ENCODE measurements at regions not wholly inside any gene's neighbourhood (a gene's known extent, or its start where the extent isn't known, plus 50 kb on each side); places are given as distances from the start of the nearest gene placed in this dataset.
"Not testable (repeated sequence)": the region's sequence is repeated elsewhere in the genome, so short reads cannot be mapped to it uniquely, and the experiment has no call there.

DNA sequence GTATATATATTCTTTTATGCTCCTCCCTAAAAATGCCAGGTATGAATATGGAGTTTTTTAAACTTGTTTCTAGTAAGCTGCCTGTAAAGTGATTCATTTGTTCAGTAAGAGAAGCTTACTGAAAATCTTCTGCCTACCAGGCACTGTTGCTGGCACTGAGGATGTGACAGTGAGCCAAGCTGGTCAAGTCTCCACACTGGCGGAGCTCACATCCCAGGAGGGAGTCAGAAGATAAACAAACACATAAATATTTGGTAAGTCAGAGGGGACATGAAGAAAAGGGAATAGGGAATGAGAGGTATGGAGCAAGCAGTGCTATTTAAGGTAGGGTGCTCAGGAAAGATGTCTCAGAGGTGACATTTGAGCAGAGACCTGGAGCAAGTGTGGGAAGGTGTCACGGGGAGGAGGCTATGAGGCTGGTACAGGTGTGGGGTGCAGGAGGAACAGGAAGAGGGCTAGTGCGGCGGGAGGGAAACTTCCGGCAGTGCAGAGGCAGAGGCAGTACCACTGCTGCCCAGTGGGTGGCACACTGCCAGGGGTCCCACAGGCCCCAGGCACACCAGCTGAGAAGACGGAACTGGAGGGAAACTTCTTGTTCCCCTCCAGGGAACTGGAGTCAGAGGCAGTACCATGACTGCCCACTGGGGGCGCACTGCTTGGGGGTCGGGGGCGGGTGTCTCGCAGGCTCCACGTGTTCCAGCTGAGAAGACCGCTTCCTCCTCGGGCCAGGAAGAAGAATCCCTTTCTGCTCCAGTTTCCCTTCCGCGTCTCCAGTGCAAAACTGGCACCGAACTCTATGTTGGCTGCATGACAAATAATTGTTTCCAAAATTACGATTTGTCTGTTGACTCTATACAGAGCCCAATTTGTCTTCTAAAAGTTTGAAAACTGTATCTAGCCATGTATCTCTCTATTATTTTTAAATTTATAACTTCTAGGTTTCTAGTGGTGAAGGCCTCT, 161.0 kb downstream of the TEX36 start:
- intact Hi-C loops (cut with DNase I) = no loop called here
- WGBS, 2 donors = 51% methylated on average over 17 of the region's 17 CpGs
- Histone ChIP-seq H3K27me3 (no peaks in the 10 kb centered on the region), H3K27ac (no peak overlapping the region), H3K9me3 (no peaks in the 10 kb centered on the region), H3K4me1 (no peaks in the 10 kb centered on the region), H3K36me3 (no peaks in the 10 kb centered on the region), H3K4me3 (no peak overlapping the region)
- ATAC-seq (no peak), DNase-seq (peak in 2 of 6 donors; percentile 42 to 58), FAIRE-seq (no peak)
- TF ChIP-seq, protein P1, sequence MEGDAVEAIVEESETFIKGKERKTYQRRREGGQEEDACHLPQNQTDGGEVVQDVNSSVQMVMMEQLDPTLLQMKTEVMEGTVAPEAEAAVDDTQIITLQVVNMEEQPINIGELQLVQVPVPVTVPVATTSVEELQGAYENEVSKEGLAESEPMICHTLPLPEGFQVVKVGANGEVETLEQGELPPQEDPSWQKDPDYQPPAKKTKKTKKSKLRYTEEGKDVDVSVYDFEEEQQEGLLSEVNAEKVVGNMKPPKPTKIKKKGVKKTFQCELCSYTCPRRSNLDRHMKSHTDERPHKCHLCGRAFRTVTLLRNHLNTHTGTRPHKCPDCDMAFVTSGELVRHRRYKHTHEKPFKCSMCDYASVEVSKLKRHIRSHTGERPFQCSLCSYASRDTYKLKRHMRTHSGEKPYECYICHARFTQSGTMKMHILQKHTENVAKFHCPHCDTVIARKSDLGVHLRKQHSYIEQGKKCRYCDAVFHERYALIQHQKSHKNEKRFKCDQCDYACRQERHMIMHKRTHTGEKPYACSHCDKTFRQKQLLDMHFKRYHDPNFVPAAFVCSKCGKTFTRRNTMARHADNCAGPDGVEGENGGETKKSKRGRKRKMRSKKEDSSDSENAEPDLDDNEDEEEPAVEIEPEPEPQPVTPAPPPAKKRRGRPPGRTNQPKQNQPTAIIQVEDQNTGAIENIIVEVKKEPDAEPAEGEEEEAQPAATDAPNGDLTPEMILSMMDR (IDR thresholded peaks at IDR 0.05) = peak in 3 of 4 donors; percentile 18 to 35 (median 30)

DNA sequence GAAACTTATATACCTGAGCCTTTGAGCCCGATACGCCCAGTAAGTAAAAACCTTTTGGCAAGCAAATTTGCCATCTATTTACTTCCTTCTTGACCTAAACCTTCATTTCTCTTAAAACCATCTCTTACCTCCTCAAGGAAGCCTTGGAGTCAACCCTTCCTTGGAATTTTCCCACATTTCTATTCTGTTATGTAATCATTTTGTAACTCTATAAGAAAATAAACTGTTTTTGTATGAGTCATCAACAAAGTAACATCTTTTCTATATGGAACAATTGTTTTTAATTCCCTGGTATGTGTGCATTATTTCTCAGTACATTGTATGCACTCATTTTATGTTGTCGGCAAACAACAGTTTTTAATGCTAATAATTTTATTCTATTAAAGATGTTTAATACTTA, 162.0 kb downstream of the TEX36 start:
- Histone ChIP-seq H3K36me3 (no peaks in the 10 kb centered on the region), H3K27ac (no peak overlapping the region), H3K4me1 (no peaks in the 10 kb centered on the region), H3K27me3 (no peaks in the 10 kb centered on the region), H3K4me3 (no peak overlapping the region), H3K9me3 (no peaks in the 10 kb centered on the region)
- TF ChIP-seq, protein P1 (IDR thresholded peaks at IDR 0.05) = no peak
- ATAC-seq = no peak
- no peak for DNase-seq
- WGBS, 2 donors = 94 to 95% methylated on average over 3 of the region's 3 CpGs
- intact Hi-C loops (cut with DNase I) = no loop called here
- no peak for FAIRE-seq

DNA sequence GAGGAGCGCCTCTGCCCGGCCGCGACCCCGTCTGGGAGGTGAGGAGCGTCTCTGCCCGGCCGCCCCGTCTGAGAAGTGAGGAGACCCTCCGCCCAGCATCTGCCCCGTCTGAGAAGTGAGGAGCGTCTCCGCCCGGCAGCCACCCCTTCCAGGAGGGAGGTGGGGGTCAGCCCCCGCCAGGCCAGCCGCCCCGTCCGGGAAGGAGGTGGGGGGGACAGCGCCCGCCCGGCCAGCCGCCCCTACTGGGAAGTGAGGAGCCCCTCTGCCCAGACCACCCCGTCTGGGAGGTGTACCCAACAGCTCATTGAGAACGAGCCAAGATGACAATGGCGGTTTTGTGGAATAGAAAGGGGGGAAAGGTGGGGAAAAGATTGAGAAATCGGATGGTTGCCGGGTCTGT, 164.6 kb downstream of the TEX36 start:
- H3K4me3 ChIP-seq; intact Hi-C loops (cut with DNase I); H3K4me1 ChIP-seq; ATAC-seq; H3K9me3 ChIP-seq; H3K27ac ChIP-seq; FAIRE-seq; H3K36me3 ChIP-seq; DNase-seq; H3K27me3 ChIP-seq: not testable (repeated sequence)
- 79 to 81% methylated on average over 13 to 18 of the region's 27 CpGs for WGBS, 2 donors

DNA sequence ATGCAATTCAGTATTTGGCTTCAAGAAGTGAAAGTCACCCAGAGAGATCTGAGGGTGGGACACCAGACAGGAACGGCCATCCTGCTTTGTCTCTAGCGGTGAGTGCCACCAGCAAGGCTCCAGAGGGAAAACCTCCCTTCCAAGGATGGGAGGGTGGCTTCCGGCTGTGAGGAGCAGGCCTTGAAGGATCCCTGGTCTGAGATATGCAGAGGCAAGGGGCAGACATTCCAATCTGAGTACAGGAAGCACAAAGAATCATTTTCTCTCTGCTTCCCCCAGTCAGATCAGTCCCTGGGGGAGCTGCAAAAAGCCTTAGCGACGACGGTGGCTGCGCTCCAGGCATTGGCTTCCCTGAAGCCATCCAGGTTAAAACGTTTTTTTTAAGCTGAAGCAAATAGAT, 167.4 kb downstream of the TEX36 start:
- Histone ChIP-seq H3K36me3 (no peaks in the 10 kb centered on the region), H3K9me3 (no peaks in the 10 kb centered on the region), H3K27me3 (no peaks in the 10 kb centered on the region), H3K27ac (no peak overlapping the region), H3K4me3 (no peak overlapping the region), H3K4me1 (no peaks in the 10 kb centered on the region)
- ATAC-seq (no peak), FAIRE-seq (no peak), DNase-seq (no peak)
- intact Hi-C loops (cut with DNase I) = no loop called here
- TF ChIP-seq, protein P1 (IDR thresholded peaks at IDR 0.05) = no peak
- WGBS, 2 donors = 73 to 75% methylated on average over 8 of the region's 8 CpGs

DNA sequence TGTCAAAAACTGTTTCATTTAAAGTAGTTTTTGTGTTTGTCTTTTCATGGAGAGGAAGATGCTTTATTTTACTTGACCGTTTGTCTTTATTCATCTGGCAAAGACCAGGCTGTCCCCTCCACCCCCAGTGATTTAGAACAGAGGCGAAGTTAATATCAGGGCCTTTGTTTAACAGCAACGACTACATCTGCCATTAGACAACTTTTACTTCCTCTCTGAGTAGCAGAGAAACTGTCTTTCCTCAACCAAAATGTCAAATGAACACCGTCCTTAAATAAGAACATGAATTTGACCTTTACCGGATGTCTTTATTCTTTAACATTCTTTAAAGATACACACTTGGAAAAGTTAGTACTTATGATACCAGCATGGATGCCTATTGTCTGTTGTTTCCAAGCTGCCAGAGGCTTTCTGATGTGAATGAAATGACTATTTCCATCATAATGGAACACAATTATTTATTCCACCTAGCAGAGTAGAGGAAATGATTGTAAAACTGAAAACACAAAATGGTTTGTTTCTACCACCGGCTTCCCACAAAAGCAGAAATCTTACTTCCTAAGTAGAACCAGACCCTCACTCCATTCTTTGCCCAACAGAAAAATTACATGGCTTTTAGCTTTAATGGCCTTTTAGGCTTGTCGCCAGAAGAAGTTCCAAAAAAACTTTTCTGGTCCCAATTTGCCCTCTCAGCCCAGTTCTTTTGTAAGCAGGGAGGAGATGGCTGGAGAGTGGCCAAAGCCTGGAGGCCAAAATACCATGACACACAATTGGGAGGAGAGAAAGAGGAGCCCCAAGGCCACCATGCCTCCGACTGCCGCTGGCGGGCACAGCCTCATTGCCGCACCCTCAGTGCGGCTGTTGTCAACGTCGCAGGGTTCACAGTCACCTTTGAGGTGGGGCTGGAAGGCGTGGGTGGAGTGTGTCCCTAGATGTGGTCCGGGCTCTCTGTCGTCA, 168.5 kb downstream of the TEX36 start:
- no peak overlapping the region for H3K4me3 ChIP-seq
- DNase-seq (no peak), ATAC-seq (no peak), FAIRE-seq (no peak)
- H3K27me3 ChIP-seq = no peaks in the 10 kb centered on the region
- TF ChIP-seq, protein P1 (IDR thresholded peaks at IDR 0.05) = no peak
- no peaks in the 10 kb centered on the region for H3K36me3 ChIP-seq
- H3K27ac ChIP-seq = no peak overlapping the region
- 83 to 87% methylated on average over 17 of the region's 17 CpGs for WGBS, 2 donors
- intact Hi-C loops (cut with DNase I) = no loop called here
- no peaks in the 10 kb centered on the region for H3K4me1 ChIP-seq
- no peaks in the 10 kb centered on the region for H3K9me3 ChIP-seq

Data from pancreas (tissue), 10 donors.